Neural progenitor cell (in vitro differentiated cells): ENCODE measurements at regions not wholly inside any gene's neighbourhood (a gene's known extent, or its start where the extent isn't known, plus 50 kb on each side); places are given as distances from the start of the nearest gene placed in this dataset.

ENCODE experiments used
- DNase-seq: peaks from one replicate; pipeline ENCODE4 v3.0.0-alpha.2; 2016; ENCODE audit warnings: low spot score
- H2AFZ ChIP-seq: fragments of 200-600 bp; sonication (generic); replicated peaks from 2 replicates; pipeline ENCODE4 v1.6.1; 2016; ENCODE audit warnings: antibody characterized with exemption
- H3F3A ChIP-seq: fragments of 200-600 bp; sonication (generic); 2 replicates; pipeline ENCODE4 v1.6.1; 2016; ENCODE audit warnings: antibody characterized with exemption, low read depth
- H3K27ac ChIP-seq: fragments of 200-600 bp; sonication (generic); 2 replicates; pipeline ENCODE4 v1.5.1; 2016; ENCODE audit warnings: mild to moderate bottlenecking
- H3K27me3 ChIP-seq: fragments of 200-600 bp; sonication (generic); 2 replicates; pipeline ENCODE4 v1.6.1; 2016; ENCODE audit warnings: mild to moderate bottlenecking, moderate library complexity
- H3K36me3 ChIP-seq: fragments of 200-600 bp; sonication (generic); 2 replicates; pipeline ENCODE4 v1.5.1; 2016
- H3K4me1 ChIP-seq: fragments of 200-600 bp; sonication (generic); 2 replicates; pipeline ENCODE4 v1.6.1; 2016; ENCODE audit warnings: mixed run types
- H3K4me2 ChIP-seq: fragments of 200-600 bp; sonication (generic); 2 replicates; pipeline ENCODE4 v1.6.1; 2016
- H3K4me3 ChIP-seq: fragments of 200-600 bp; sonication (generic); 2 replicates; pipeline ENCODE4 v1.5.1; 2016
- H3K79me2 ChIP-seq: fragments of 200-600 bp; sonication (generic); 2 replicates; pipeline ENCODE4 v1.6.1; 2016; ENCODE audit warnings: low read depth
- H3K9ac ChIP-seq: fragments of 200-600 bp; sonication (generic); 2 replicates; pipeline ENCODE4 v1.6.1; 2016
- H3K9me3 ChIP-seq: fragments of 200-600 bp; sonication (generic); 2 replicates; pipeline ENCODE4 v1.5.1; 2016; ENCODE audit warnings: low read depth
- H4K20me1 ChIP-seq: fragments of 200-600 bp; sonication (generic); 2 replicates; pipeline ENCODE4 v1.6.1; 2016; ENCODE audit warnings: low read depth
- H3K27ac Mint-ChIP-seq: 3 replicates; pipeline ENCODE4 v1.8.0; 2021; ENCODE audit warnings: mixed read lengths
- H3K27me3 Mint-ChIP-seq: 2 replicates; pipeline ENCODE4 v1.8.0; 2022; ENCODE audit warnings: low read depth, mild to moderate bottlenecking, inconsistent platforms, moderate library complexity, mixed read lengths; ENCODE audit not compliant: insufficient read depth
- H3K36me3 Mint-ChIP-seq: 3 replicates; pipeline ENCODE4 v1.8.0; 2021; ENCODE audit warnings: mixed read lengths
- H3K4me1 Mint-ChIP-seq: 3 replicates; pipeline ENCODE4 v1.8.0; 2021; ENCODE audit warnings: mixed read lengths
- H3K4me3 Mint-ChIP-seq: 3 replicates; pipeline ENCODE4 v1.8.0; 2021; ENCODE audit warnings: mild to moderate bottlenecking, moderate library complexity, mixed read lengths
- H3K9me3 Mint-ChIP-seq: 3 replicates; pipeline ENCODE4 v1.8.0; 2020; ENCODE audit warnings: mixed read lengths
- CTCF ChIP-seq: fragments of 200-600 bp; sonication (generic); IDR thresholded peaks from 2 replicates; pipeline ENCODE4 v1.5.1; 2017; ENCODE audit warnings: antibody characterized with exemption, mild to moderate bottlenecking
- EZH2 ChIP-seq: fragments of 200-600 bp; sonication (generic); IDR thresholded peaks from 2 replicates; pipeline ENCODE4 v1.6.1; 2017; ENCODE audit warnings: antibody characterized with exemption, mild to moderate bottlenecking, moderate library complexity
- EZH2phosphoT487 ChIP-seq: fragments of 200-600 bp; sonication (generic); IDR thresholded peaks from 2 replicates; pipeline ENCODE4 v1.6.1; 2017; ENCODE audit warnings: antibody characterized with exemption

- Histone ChIP-seq H3K27me3 (no peaks in the 10 kb centered on the region), H3K9ac (no peak overlapping the region), H2AFZ (no peak overlapping the region), H3K36me3 (no peaks in the 10 kb centered on the region), H4K20me1 (no peaks in the 10 kb centered on the region), H3F3A (no peaks in the 10 kb centered on the region), H3K79me2 (no peaks in the 10 kb centered on the region), H3K9me3 (no peaks in the 10 kb centered on the region), H3K4me3 (no peak overlapping the region), H3K27ac (no peak overlapping the region), H3K4me1 (no peaks in the 10 kb centered on the region), H3K4me2 (no peak overlapping the region)
- Mint-ChIP-seq H3K9me3 (no peaks in the 10 kb centered on the region), H3K4me1 (no peaks in the 10 kb centered on the region), H3K27me3 (no peaks in the 10 kb centered on the region), H3K36me3 (no peaks in the 10 kb centered on the region), H3K27ac (no peak overlapping the region), H3K4me3 (no peak overlapping the region)
- DNase-seq = no peak
- no peak for TF ChIP-seq CTCF
- no peak for TF ChIP-seq EZH2
- no peak for TF ChIP-seq EZH2phosphoT487
Measured at GRCh38 chr11:21931436-21932101, 261.3 kb upstream of the ANO5 start.

- Mint-ChIP-seq H3K4me1 (no peaks in the 10 kb centered on the region), H3K36me3 (no peaks in the 10 kb centered on the region), H3K4me3 (no peak overlapping the region), H3K9me3 (no peaks in the 10 kb centered on the region), H3K27me3 (no peaks in the 10 kb centered on the region), H3K27ac (no peak overlapping the region)
- Histone ChIP-seq H3K36me3 (no peaks in the 10 kb centered on the region), H3K4me1 (no peaks in the 10 kb centered on the region), H3K27ac (no peak overlapping the region), H3K9me3 (no peaks in the 10 kb centered on the region), H4K20me1 (no peaks in the 10 kb centered on the region), H3K79me2 (no peaks in the 10 kb centered on the region), H3K9ac (no peak overlapping the region), H3F3A (no peaks in the 10 kb centered on the region), H3K4me3 (no peak overlapping the region), H3K27me3 (no peaks in the 10 kb centered on the region), H3K4me2 (no peak overlapping the region), H2AFZ (no peak overlapping the region)
- peak; percentile 63 for TF ChIP-seq CTCF
- TF ChIP-seq EZH2phosphoT487 = no peak
- TF ChIP-seq EZH2 = no peak
- DNase-seq = no peak
Measured at GRCh38 chr11:21933095-21933494, 259.8 kb upstream of the ANO5 start.

GRCh38 chr11:21944577-21944976 is 248.3 kb upstream of the ANO5 start:
- H3K9me3 ChIP-seq = no peaks in the 10 kb centered on the region
- Mint-ChIP-seq H3K9me3 (no peaks in the 10 kb centered on the region), H3K4me3 (no peak overlapping the region), H3K27me3 (no peaks in the 10 kb centered on the region), H3K4me1 (no peaks in the 10 kb centered on the region), H3K27ac (no peak overlapping the region), H3K36me3 (no peaks in the 10 kb centered on the region)
- no peaks in the 10 kb centered on the region for H3K27me3 ChIP-seq
- H3K9ac ChIP-seq = no peak overlapping the region
- no peak overlapping the region for H2AFZ ChIP-seq
- H3K4me1 ChIP-seq = no peaks in the 10 kb centered on the region
- H3K36me3 ChIP-seq = no peaks in the 10 kb centered on the region
- no peaks in the 10 kb centered on the region for H4K20me1 ChIP-seq
- H3F3A ChIP-seq = no peaks in the 10 kb centered on the region
- H3K27ac ChIP-seq = no peak overlapping the region
- H3K4me3 ChIP-seq = no peak overlapping the region
- no peak overlapping the region for H3K4me2 ChIP-seq
- H3K79me2 ChIP-seq = no peaks in the 10 kb centered on the region
- DNase-seq = no peak
- no peak for TF ChIP-seq EZH2phosphoT487
- TF ChIP-seq CTCF = no peak
- no peak for TF ChIP-seq EZH2
